ENCODE measurements at regions not wholly inside any gene's neighbourhood (a gene's known extent, or its start where the extent isn't known, plus 50 kb on each side); places are given as distances from the start of the nearest gene placed in this dataset.

DNA sequence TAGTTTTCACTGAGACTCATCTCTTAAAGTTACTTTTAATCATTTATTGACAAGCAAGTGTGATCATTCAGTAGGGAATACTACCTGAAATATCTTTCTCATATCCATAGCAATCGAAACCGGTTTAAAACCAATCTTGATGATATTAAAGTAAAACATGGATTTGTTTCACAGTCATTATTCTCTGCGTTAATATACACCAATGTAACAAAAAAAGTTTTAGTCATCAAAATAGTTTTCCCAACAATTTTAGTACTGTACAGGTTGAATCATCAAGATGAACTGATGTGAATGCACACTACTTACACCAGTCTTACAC lies 137.0 kb upstream of the KRAS start:
- Histone ChIP-seq H3K9me3 (replicated peaks; ENCODE audit: control insufficient read depth, insufficient read depth, low read length) (no peaks in the 10 kb centered on the region), H3K9ac (replicated peaks; ENCODE audit: extremely low read depth, insufficient read depth, low read length) (no peak overlapping the region), H3K27ac (ENCODE audit: insufficient read depth, low read depth, low read length) (no peak overlapping the region), H3K79me2 (ENCODE audit: control insufficient read depth, insufficient read depth, low read length) (no peaks in the 10 kb centered on the region), H3K4me1 (ENCODE audit: control insufficient read depth, extremely low read depth, insufficient read depth, low read length) (peaks cover 15% of the 10 kb centered on the region), H3K27me3 (ENCODE audit: control insufficient read depth in 2 of 2, insufficient read depth in 2 of 2, low read length in 2 of 2) (peaks cover under 1 to 2% of the 10 kb centered on the region in 2 experiments), H3K4me3 (replicated peaks in 1 of 3; ENCODE audit: insufficient read depth in 1 of 3, low read depth in 1 of 3, low read length in 3 of 3) (no peak overlapping the region), H3K9me1 (replicated peaks; ENCODE audit: control insufficient read depth, extremely low read depth, insufficient read depth, low read length) (no peaks in the 10 kb centered on the region), H3K36me3 (ENCODE audit: control insufficient read depth in 2 of 2, extremely low read depth in 1 of 2, insufficient read depth in 2 of 2, low read length in 2 of 2) (no peaks in the 10 kb centered on the region), H3K4me2 (ENCODE audit: insufficient read depth, low read length) (no peak overlapping the region), H4K20me1 (replicated peaks; ENCODE audit: control insufficient read depth, extremely low read depth, insufficient read depth, low read length) (no peaks in the 10 kb centered on the region), H2AFZ (ENCODE audit: low read depth, low read length) (no peak overlapping the region)
- ChIA-PET CTCF (interaction anchor here (0.6 to 3.7 kb wide), 41 partner anchors 10 to 645 kb away, joined by 3 to 39 read pairs (median 4); no protein-coding TSS in a partner anchor), POLR2A (interaction anchor here (0.6 to 1.3 kb wide), 5 partner anchors 137 to 528 kb away, joined by 3 to 7 read pairs (median 4); partner anchors contain the start of gene KRAS)
- no TSS peak for BruUV-seq (replicated peaks)
- no peak for TF ChIP-seq FOS (IDR thresholded peaks at IDR 0.05; ENCODE audit: borderline replicate concordance, insufficient read depth, low read length)
- no peak for TF ChIP-seq EZH2 (IDR thresholded peaks at IDR 0.05; ENCODE audit: borderline replicate concordance, low read depth, low read length, severe bottlenecking)
- no peak for TF ChIP-seq MYC (IDR thresholded peaks at IDR 0.05; ENCODE audit: low read depth, low read length)
- TF ChIP-seq, protein P1, sequence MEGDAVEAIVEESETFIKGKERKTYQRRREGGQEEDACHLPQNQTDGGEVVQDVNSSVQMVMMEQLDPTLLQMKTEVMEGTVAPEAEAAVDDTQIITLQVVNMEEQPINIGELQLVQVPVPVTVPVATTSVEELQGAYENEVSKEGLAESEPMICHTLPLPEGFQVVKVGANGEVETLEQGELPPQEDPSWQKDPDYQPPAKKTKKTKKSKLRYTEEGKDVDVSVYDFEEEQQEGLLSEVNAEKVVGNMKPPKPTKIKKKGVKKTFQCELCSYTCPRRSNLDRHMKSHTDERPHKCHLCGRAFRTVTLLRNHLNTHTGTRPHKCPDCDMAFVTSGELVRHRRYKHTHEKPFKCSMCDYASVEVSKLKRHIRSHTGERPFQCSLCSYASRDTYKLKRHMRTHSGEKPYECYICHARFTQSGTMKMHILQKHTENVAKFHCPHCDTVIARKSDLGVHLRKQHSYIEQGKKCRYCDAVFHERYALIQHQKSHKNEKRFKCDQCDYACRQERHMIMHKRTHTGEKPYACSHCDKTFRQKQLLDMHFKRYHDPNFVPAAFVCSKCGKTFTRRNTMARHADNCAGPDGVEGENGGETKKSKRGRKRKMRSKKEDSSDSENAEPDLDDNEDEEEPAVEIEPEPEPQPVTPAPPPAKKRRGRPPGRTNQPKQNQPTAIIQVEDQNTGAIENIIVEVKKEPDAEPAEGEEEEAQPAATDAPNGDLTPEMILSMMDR (IDR thresholded peaks at IDR 0.05; ENCODE audit: extremely low read depth in 1 of 2, insufficient read depth in 1 of 2, low read depth in 1 of 2, low read length in 2 of 2) = no peak
- no peak for TF ChIP-seq GATA2 (IDR thresholded peaks at IDR 0.05; ENCODE audit: insufficient read depth, insufficient read length, low read depth, low read length)
- no peak for TF ChIP-seq POLR2AphosphoS5 (IDR thresholded peaks at IDR 0.05; ENCODE audit: insufficient read depth, low read depth, low read length)
- no peak for TF ChIP-seq JUN (IDR thresholded peaks at IDR 0.05; ENCODE audit: borderline replicate concordance, insufficient read depth, insufficient read length, low read depth)
- DNase-seq (ENCODE audit: low read depth, low spot score) (no peak), FAIRE-seq (no peak)
- dilution Hi-C loops (cut with MboI; ENCODE audit: extremely low pct_ligation_motif_present, low sequenced_read_pairs) (no loop called here), intact Hi-C loops (cut with micrococcal nuclease) (loop anchor here (1.0 kb wide), 4 partner anchors 176 to 427 kb away; no protein-coding TSS in a partner anchor)

Data from endothelial cell of umbilical vein (primary cell).